Mesothelial cell of epicardium (in vitro differentiated cells): ENCODE measurements at regions not wholly inside any gene's neighbourhood (a gene's known extent, or its start where the extent isn't known, plus 50 kb on each side); places are given as distances from the start of the nearest gene placed in this dataset.

Experiments used
- DNase-seq, 2 experiments: peaks; one replicate each; pipeline ENCODE4 v3.0.0; 2021; ENCODE audit warnings: low spot score in 2 of 2; ENCODE audit not compliant: unreplicated experiment in 2 of 2
- H3K27ac Mint-ChIP-seq: 2 replicates; pipeline ENCODE4 v1.8.0; 2021; ENCODE audit warnings: mixed read lengths
- H3K27me3 Mint-ChIP-seq: 2 replicates; pipeline ENCODE4 v1.8.0; 2021; ENCODE audit warnings: low read depth, mixed read lengths
- H3K36me3 Mint-ChIP-seq: 2 replicates; pipeline ENCODE4 v1.8.0; 2021; ENCODE audit warnings: mixed read lengths
- H3K4me1 Mint-ChIP-seq: 2 replicates; pipeline ENCODE4 v1.8.0; 2021; ENCODE audit warnings: mixed read lengths
- H3K4me3 Mint-ChIP-seq: 2 replicates; pipeline ENCODE4 v1.8.0; 2021; ENCODE audit warnings: mild to moderate bottlenecking, moderate library complexity, mixed read lengths
- H3K9me3 Mint-ChIP-seq: 2 replicates; pipeline ENCODE4 v1.8.0; 2021; ENCODE audit warnings: mixed read lengths
- TF ChIP-seq, protein P1 (sequence below): fragments of 200-600 bp; sonication (generic); IDR thresholded peaks from one replicate; pipeline ENCODE4 v1.5.0; 2021; ENCODE audit warnings: antibody characterized with exemption; ENCODE audit not compliant: unreplicated experiment

GRCh38 chr10:118505363-118505762, 90.1 kb downstream of the PRLHR start:
- Mint-ChIP-seq H3K9me3 (no peaks in the 10 kb centered on the region), H3K4me3 (no peak overlapping the region), H3K36me3 (no peaks in the 10 kb centered on the region), H3K27ac (no peak overlapping the region), H3K27me3 (peaks cover 2% of the 10 kb centered on the region), H3K4me1 (no peaks in the 10 kb centered on the region)
- DNase-seq, result no peak
- TF ChIP-seq, protein P1, sequence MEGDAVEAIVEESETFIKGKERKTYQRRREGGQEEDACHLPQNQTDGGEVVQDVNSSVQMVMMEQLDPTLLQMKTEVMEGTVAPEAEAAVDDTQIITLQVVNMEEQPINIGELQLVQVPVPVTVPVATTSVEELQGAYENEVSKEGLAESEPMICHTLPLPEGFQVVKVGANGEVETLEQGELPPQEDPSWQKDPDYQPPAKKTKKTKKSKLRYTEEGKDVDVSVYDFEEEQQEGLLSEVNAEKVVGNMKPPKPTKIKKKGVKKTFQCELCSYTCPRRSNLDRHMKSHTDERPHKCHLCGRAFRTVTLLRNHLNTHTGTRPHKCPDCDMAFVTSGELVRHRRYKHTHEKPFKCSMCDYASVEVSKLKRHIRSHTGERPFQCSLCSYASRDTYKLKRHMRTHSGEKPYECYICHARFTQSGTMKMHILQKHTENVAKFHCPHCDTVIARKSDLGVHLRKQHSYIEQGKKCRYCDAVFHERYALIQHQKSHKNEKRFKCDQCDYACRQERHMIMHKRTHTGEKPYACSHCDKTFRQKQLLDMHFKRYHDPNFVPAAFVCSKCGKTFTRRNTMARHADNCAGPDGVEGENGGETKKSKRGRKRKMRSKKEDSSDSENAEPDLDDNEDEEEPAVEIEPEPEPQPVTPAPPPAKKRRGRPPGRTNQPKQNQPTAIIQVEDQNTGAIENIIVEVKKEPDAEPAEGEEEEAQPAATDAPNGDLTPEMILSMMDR, result no peak

DNA sequence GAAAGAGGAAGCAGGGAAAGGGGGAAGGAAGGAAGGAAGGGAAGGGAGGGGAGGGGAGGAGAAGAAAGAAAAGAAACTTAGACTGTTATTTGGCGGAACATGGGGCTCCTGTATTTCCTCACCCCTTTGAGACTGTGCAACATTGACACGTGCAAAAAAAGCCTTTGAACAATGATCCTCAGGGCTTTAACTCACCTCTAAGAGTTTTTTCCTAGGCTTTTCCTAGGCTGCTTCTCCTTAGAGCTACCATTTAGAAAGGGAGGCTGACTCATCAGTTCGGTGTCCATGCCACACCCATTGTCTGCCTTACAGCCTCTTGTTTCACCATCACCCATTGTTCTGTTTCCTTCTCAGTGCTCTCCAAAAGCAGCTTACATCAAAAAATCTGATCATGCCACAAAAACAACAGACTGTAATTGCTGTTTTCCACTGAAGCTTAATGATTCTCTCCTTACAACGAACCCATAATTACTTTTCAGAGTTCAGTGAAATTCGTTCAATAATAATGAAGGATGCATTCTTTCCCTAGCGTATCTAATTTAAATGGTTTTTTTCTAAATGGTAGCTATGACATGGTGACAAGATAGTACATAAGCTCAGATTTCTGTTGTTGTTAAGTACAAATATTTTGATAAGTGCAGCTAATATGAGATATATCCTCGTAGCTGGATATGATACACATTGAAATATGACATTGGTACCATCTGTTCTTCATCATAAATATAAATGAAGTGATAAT, 90.8 kb downstream of the PRLHR start:
- Mint-ChIP-seq H3K9me3 (no peaks in the 10 kb centered on the region), H3K4me3 (no peak overlapping the region), H3K27ac (no peak overlapping the region), H3K36me3 (no peaks in the 10 kb centered on the region), H3K27me3 (peaks cover 4% of the 10 kb centered on the region), H3K4me1 (no peaks in the 10 kb centered on the region)
- no peak for DNase-seq
- TF ChIP-seq, protein P1, result no peak

GRCh38 chr10:118504044-118504443, 91.4 kb downstream of the PRLHR start:
- DNase-seq, result no peak
- Mint-ChIP-seq H3K9me3 (no peaks in the 10 kb centered on the region), H3K36me3 (no peaks in the 10 kb centered on the region), H3K4me3 (no peak overlapping the region), H3K4me1 (no peaks in the 10 kb centered on the region), H3K27me3 (peaks cover 8% of the 10 kb centered on the region), H3K27ac (no peak overlapping the region)
- TF ChIP-seq, protein P1, result no peak

GRCh38 chr10:118503192-118503591, 92.3 kb downstream of the PRLHR start:
- H3K27ac Mint-ChIP-seq, result no peak overlapping the region
- TF ChIP-seq, protein P1, result no peak
- no peaks in the 10 kb centered on the region for H3K9me3 Mint-ChIP-seq
- H3K4me3 Mint-ChIP-seq, result no peak overlapping the region
- no peak for DNase-seq
- no peaks in the 10 kb centered on the region for H3K36me3 Mint-ChIP-seq
- no peaks in the 10 kb centered on the region for H3K4me1 Mint-ChIP-seq
- H3K27me3 Mint-ChIP-seq, result peaks cover 8% of the 10 kb centered on the region

- Mint-ChIP-seq H3K36me3 (no peaks in the 10 kb centered on the region), H3K27ac (no peak overlapping the region), H3K9me3 (no peaks in the 10 kb centered on the region), H3K4me3 (no peak overlapping the region), H3K4me1 (no peaks in the 10 kb centered on the region), H3K27me3 (peaks cover 8% of the 10 kb centered on the region)
- DNase-seq, result no peak
- TF ChIP-seq, protein P1, result no peak
Observed at GRCh38 chr10:118501637-118502440, 93.6 kb downstream of the PRLHR start.
